RWPE1 (cell line): ENCODE measurements at regions not wholly inside any gene's neighbourhood (a gene's known extent, or its start where the extent isn't known, plus 50 kb on each side); places are given as distances from the start of the nearest gene placed in this dataset.

Experiments used
- CTCF ChIA-PET: fragments of 350-600 bp; sonication (Branson Sonifier 250); formaldehyde crosslinking; extraction: SDS; loops from one replicate; lab custom pipeline; 2021; lab: Yijun Ruan, JAX
- POLR2A ChIA-PET: fragments of 400-600 bp; formaldehyde crosslinking; extraction: SDS; loops from one replicate; lab custom pipeline; 2020; ENCODE audit warnings: antibody characterized with exemption; ENCODE audit not compliant: low non-redundant PET; lab: Yijun Ruan, JAX
- DNase-seq: peaks from one replicate; pipeline ENCODE4 v3.0.0; 2012; ENCODE audit warnings: low spot score
- H3K27ac ChIP-seq: fragments of 450-650 bp; 2 replicates; pipeline ENCODE4 v1.5.1; 2017
- TF ChIP-seq, protein P1 (sequence below): fragments of 450-650 bp; conservative IDR thresholded peaks from 2 replicates; pipeline ENCODE4 v1.5.1; 2017; ENCODE audit warnings: low read depth, mild to moderate bottlenecking

DNA sequence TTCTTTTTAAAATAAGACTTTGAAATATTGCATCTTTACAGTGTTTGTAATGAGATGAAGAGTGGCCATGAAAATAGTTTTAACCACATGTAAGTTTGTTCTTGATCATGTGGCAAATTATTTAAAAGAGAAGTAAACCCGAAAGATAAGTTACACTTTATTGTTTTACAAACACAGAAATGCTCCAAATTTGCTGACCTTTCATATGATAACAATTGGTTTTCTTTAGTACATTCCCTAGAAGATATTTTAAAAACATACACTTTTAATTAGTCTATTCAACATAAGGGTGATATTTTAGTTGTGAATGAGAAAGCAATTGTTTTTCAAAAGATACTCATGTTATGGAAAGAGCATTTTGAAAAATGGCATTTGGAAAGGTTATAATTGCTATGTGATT is 287.7 kb downstream of the PSAT1 start:
- POLR2A ChIA-PET, result no interaction called here
- TF ChIP-seq, protein P1, sequence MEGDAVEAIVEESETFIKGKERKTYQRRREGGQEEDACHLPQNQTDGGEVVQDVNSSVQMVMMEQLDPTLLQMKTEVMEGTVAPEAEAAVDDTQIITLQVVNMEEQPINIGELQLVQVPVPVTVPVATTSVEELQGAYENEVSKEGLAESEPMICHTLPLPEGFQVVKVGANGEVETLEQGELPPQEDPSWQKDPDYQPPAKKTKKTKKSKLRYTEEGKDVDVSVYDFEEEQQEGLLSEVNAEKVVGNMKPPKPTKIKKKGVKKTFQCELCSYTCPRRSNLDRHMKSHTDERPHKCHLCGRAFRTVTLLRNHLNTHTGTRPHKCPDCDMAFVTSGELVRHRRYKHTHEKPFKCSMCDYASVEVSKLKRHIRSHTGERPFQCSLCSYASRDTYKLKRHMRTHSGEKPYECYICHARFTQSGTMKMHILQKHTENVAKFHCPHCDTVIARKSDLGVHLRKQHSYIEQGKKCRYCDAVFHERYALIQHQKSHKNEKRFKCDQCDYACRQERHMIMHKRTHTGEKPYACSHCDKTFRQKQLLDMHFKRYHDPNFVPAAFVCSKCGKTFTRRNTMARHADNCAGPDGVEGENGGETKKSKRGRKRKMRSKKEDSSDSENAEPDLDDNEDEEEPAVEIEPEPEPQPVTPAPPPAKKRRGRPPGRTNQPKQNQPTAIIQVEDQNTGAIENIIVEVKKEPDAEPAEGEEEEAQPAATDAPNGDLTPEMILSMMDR, result no peak
- CTCF ChIA-PET, result interaction anchor here (0.6 kb wide), 1 partner anchor 123 kb away, joined by 6 read pairs; no protein-coding TSS in a partner anchor

DNA sequence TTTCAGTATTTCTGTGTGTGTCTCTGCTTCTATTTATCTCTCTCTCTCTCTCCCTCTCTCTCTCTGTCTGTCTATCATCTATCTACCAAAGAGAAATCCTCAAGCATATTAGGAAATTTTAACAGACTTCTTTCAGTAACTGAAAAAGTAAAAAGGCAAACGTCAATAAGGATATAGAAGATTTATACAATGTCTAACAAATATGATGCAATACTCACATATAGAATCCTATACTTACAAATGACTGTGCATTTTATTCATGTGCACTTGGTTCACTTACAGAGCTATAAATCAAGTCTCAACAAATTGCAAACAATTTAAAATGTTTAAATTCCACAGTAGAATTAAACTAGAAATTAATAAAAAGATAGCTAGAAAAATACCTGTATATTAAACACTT is 289.0 kb downstream of the PSAT1 start:
- TF ChIP-seq, protein P1, result no peak
- DNase-seq, result no peak
- ChIA-PET CTCF (no interaction called here), POLR2A (no interaction called here)
- H3K27ac ChIP-seq, result no peak overlapping the region

More for the DNA sequence above, 287.7 kb downstream of the PSAT1 start:
- H3K27ac ChIP-seq, result no peak overlapping the region
- no peak for DNase-seq

DNA sequence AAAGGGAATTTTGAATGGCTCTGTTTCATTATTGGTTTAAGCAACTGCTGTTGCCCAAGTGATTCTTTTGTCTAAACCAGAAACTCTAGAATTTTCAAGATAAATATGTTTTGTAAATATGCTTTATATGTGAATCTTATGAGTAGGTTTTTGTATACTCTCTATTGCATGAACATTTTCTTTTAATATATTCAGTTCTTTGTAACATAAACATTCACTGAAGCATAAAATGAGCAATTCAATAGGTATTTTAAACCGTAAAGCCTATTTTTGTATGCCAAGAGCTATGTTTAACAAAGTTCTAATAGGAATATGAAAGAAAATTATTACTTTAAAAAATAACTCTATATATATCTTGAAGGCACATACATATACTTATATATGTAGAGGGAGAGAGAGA is 293.1 kb downstream of the PSAT1 start:
- no peak overlapping the region for H3K27ac ChIP-seq
- POLR2A ChIA-PET, result no interaction called here
- no peak for DNase-seq
- TF ChIP-seq, protein P1, result no peak
- CTCF ChIA-PET, result interaction anchor here (0.5 to 1.1 kb wide), 3 partner anchors 9 to 743 kb away, joined by 3 read pairs; no protein-coding TSS in a partner anchor

DNA sequence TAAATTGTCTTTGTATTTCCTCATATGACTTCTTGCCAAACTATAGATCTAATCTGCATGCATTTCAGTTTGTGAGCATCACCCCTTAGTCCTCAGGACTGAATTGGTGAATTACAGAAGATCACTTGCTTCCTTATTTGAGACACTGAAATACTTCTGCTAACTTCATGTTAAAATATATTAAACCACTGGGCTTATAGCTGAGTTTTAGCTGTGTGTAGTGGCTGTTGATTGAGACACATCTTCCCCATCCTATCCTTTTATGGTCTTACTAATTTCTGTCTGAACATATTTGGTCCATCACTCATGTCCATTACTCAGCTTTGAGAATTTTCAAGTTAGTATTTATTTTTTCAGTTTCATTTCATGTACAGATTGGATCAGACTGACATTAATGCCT is 295.9 kb downstream of the PSAT1 start:
- ChIA-PET CTCF (no interaction called here), POLR2A (no interaction called here)
- no peak overlapping the region for H3K27ac ChIP-seq
- TF ChIP-seq, protein P1, result no peak
- no peak for DNase-seq

DNA sequence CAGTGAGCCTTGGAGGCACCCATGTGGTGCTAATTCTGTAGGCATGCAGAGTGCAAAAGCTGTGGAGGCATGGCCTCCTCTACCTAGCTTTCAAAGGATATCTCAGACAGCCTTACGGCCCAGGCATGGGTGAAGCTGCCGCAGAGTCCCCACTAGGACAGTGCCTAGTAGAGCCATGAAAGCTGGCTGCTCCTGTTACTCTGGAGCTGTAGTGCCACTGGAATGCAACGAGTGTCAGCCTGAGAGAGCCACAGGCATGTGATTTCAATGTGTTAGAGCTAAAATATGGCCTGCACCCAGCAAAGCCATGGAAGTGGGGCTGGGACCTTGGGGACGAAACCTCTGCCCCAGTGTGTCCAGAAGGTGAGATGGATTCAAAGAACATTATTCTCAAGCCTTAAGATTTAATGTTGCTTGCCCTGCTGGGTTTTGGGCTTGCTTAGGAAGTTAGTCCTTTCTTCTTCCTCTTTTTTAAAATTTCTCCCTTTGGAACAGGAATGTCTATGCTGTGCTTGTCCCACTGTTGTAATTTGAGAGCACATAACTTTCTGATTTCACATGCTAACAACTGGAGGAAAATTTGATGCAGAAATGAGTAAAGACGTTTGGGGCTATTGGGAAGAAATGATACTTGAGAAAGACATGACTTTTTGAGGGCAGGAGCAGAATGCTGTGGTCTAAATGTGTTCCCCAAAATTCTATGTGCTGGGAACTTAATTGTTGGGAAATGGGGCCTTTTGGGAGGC is 298.4 kb downstream of the PSAT1 start:
- ChIA-PET CTCF (no interaction called here), POLR2A (no interaction called here)
- TF ChIP-seq, protein P1, result no peak
- no peak overlapping the region for H3K27ac ChIP-seq
- no peak for DNase-seq

DNA sequence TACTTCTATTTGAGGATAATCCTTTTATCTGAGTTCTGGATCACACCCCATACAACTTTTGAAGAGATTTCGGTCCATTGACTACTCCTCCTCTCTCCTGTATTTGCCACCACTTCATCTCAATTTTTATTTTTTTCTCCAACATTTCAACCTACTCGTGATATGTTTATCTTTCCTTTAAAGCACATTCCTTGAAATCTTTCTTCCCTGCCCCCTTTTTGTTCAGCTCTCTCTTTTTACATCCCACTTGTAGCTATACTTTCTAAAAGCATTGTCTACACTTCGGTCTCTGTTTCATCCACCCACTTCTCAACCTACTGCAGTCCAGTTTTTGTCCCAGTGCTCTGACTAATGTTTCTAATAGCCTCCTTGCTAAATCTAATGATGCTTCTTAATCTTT is 299.4 kb downstream of the PSAT1 start:
- DNase-seq, result no peak
- no peak overlapping the region for H3K27ac ChIP-seq
- TF ChIP-seq, protein P1, result no peak
- ChIA-PET POLR2A (no interaction called here), CTCF (no interaction called here)
